ENCODE measurements at regions not wholly inside any gene's neighbourhood (a gene's known extent, or its start where the extent isn't known, plus 50 kb on each side); places are given as distances from the start of the nearest gene placed in this dataset.

- Histone ChIP-seq H3K4me3 (ENCODE audit: low read length in 2 of 2) (no peak overlapping the region), H3K27ac (ENCODE audit: low read length) (no peak overlapping the region), H3K36me3 (ENCODE audit: control insufficient read depth in 2 of 2, insufficient read depth in 2 of 2, low read length in 2 of 2) (no peaks in the 10 kb centered on the region), H3K27me3 (ENCODE audit: control insufficient read depth in 1 of 2, insufficient read depth in 2 of 2, low read length in 2 of 2) (no peaks in the 10 kb centered on the region), H3K9ac (ENCODE audit: low read length in 2 of 2) (no peak overlapping the region), H3K4me1 (ENCODE audit: control insufficient read depth, insufficient read depth, low read length) (no peaks in the 10 kb centered on the region), H3K9me3 (ENCODE audit: control insufficient read depth in 2 of 2, low read length in 2 of 2) (no peaks in the 10 kb centered on the region)
These were observed 362.6 kb downstream of the QKI start for GRCh38 chr6:163776906-163777686.

DNA sequence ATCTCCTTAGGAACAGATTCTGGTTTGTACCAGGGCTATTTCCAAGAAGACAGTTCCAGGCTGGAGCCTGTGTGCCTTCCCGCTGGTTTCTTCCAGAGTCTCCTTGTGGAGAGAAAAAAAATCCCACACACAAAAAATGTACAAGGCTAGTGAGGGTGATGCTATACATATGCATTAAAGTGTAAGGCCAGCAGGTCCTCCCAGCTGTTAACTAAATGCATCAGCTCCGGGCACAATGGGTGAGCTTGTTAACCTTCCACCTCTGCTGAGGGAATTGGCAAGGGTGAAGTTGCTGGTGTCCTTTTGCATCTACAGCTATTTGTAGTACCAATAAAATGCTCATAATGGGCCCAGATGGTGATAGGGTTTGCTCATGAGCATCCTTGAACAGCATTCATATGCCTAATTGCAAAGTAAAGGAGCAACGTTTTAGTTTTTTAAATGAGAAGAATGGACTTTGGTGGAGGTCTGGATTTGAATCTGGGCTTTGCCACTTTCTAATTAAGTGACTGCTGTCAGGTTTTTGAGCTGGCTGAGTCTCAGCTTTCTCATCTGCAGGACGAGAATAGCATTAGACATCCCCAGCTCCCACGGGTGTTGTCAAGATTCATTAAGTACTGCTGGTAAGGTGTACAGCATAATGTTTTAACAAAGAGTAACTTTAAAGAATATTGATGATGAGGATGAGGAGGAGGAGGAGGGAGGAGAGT lies 361.8 kb downstream of the QKI start:
- Histone ChIP-seq H3K36me3 (ENCODE audit: control insufficient read depth in 2 of 2, insufficient read depth in 2 of 2, low read length in 2 of 2) (no peaks in the 10 kb centered on the region), H3K4me3 (ENCODE audit: low read length in 2 of 2) (no peak overlapping the region), H3K27me3 (ENCODE audit: control insufficient read depth in 1 of 2, insufficient read depth in 2 of 2, low read length in 2 of 2) (no peaks in the 10 kb centered on the region), H3K9me3 (ENCODE audit: control insufficient read depth in 2 of 2, low read length in 2 of 2) (no peaks in the 10 kb centered on the region), H3K4me1 (ENCODE audit: control insufficient read depth, insufficient read depth, low read length) (no peaks in the 10 kb centered on the region), H3K27ac (ENCODE audit: low read length) (no peak overlapping the region), H3K9ac (ENCODE audit: low read length in 2 of 2) (no peak overlapping the region)

DNA sequence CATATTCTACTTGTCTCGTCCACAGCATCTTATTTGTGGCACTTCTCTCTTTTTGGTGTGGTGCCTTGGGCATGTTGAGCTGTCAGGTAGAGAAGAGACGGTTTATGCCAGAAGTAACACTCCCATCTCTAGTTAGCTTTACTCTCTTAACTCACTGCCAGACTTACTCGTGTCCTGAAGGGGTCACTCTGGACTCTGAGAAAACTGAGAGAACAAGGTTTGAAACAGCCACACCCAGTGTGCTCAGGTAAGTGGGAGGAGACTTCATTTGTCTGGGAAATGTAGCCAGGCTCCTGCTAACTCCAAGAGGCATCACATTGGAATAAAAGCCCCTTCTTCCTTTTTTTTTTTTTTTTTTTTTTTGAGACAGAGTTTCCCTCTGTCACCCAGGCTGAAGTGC lies 360.8 kb downstream of the QKI start:
- Histone ChIP-seq H3K9ac (ENCODE audit: low read length in 2 of 2) (no peak overlapping the region), H3K27me3 (ENCODE audit: control insufficient read depth in 1 of 2, insufficient read depth in 2 of 2, low read length in 2 of 2) (no peaks in the 10 kb centered on the region), H3K9me3 (ENCODE audit: control insufficient read depth in 2 of 2, low read length in 2 of 2) (no peaks in the 10 kb centered on the region), H3K4me1 (ENCODE audit: control insufficient read depth, insufficient read depth, low read length) (no peaks in the 10 kb centered on the region), H3K36me3 (ENCODE audit: control insufficient read depth in 2 of 2, insufficient read depth in 2 of 2, low read length in 2 of 2) (no peaks in the 10 kb centered on the region), H3K27ac (ENCODE audit: low read length) (no peak overlapping the region), H3K4me3 (ENCODE audit: low read length in 2 of 2) (no peak overlapping the region)

DNA sequence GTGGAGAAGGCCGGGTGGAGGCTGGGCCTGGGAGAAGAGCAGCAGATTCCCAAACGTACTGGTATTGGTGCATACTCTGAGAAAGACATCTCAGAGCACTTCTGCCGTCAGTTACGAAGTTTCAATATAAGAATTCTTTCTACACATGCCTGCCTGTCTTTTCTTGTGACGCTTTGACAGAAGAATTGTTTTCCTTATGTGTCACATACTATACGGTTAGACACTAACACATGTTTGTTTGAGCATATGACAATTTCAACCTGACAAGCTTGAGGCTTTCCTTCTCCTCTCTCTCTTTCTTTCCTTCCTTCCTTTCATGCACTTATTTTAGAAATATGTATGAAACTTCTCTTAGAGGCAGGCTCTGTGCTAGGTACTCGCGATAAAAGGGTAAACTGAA lies 360.0 kb downstream of the QKI start:
- H3K27ac ChIP-seq (ENCODE audit: low read length) = no peak overlapping the region
- no peaks in the 10 kb centered on the region for H3K27me3 ChIP-seq (ENCODE audit: control insufficient read depth in 1 of 2, insufficient read depth in 2 of 2, low read length in 2 of 2)
- H3K4me3 ChIP-seq (ENCODE audit: low read length in 2 of 2) = no peak overlapping the region
- H3K4me1 ChIP-seq (ENCODE audit: control insufficient read depth, insufficient read depth, low read length) = no peaks in the 10 kb centered on the region
- no peaks in the 10 kb centered on the region for H3K36me3 ChIP-seq (ENCODE audit: control insufficient read depth in 2 of 2, insufficient read depth in 2 of 2, low read length in 2 of 2)
- H3K9ac ChIP-seq (ENCODE audit: low read length in 2 of 2) = no peak overlapping the region
- no peaks in the 10 kb centered on the region for H3K9me3 ChIP-seq (ENCODE audit: control insufficient read depth in 2 of 2, low read length in 2 of 2)

DNA sequence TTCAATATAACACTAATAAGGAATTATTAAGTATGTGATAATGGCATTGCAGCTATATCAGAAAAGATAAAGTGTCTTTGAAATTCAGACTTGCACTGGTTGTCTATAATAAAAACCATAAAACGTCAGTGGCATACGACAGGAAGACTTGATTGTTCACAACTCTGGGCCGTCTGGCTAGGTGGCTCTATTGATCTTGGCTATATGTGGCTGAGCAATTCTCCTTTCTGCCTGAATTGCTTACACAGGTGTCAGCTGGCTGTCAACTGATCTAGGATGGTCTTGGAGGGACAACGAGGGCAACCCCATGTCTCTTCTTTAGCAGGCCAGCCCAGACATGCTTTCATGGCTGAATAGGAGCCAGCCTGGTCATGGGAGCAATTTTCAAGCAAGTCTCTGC lies 359.1 kb downstream of the QKI start:
- no peaks in the 10 kb centered on the region for H3K9me3 ChIP-seq (ENCODE audit: control insufficient read depth in 2 of 2, low read length in 2 of 2)
- no peak overlapping the region for H3K9ac ChIP-seq (ENCODE audit: low read length in 2 of 2)
- no peaks in the 10 kb centered on the region for H3K36me3 ChIP-seq (ENCODE audit: control insufficient read depth in 2 of 2, insufficient read depth in 2 of 2, low read length in 2 of 2)
- no peaks in the 10 kb centered on the region for H3K4me1 ChIP-seq (ENCODE audit: control insufficient read depth, insufficient read depth, low read length)
- H3K4me3 ChIP-seq (ENCODE audit: low read length in 2 of 2) = no peak overlapping the region
- H3K27ac ChIP-seq (ENCODE audit: low read length) = no peak overlapping the region
- H3K27me3 ChIP-seq (ENCODE audit: control insufficient read depth in 1 of 2, insufficient read depth in 2 of 2, low read length in 2 of 2) = no peaks in the 10 kb centered on the region

- no peak overlapping the region for H3K9ac ChIP-seq (ENCODE audit: low read length in 2 of 2)
- no peaks in the 10 kb centered on the region for H3K9me3 ChIP-seq (ENCODE audit: control insufficient read depth in 2 of 2, low read length in 2 of 2)
- no peak overlapping the region for H3K4me3 ChIP-seq (ENCODE audit: low read length in 2 of 2)
- H3K27me3 ChIP-seq (ENCODE audit: control insufficient read depth in 1 of 2, insufficient read depth in 2 of 2, low read length in 2 of 2) = no peaks in the 10 kb centered on the region
- H3K27ac ChIP-seq (ENCODE audit: low read length) = no peak overlapping the region
- no peaks in the 10 kb centered on the region for H3K36me3 ChIP-seq (ENCODE audit: control insufficient read depth in 2 of 2, insufficient read depth in 2 of 2, low read length in 2 of 2)
- H3K4me1 ChIP-seq (ENCODE audit: control insufficient read depth, insufficient read depth, low read length) = no peaks in the 10 kb centered on the region
These were observed 358.2 kb downstream of the QKI start for GRCh38 chr6:163772701-163773100.

DNA sequence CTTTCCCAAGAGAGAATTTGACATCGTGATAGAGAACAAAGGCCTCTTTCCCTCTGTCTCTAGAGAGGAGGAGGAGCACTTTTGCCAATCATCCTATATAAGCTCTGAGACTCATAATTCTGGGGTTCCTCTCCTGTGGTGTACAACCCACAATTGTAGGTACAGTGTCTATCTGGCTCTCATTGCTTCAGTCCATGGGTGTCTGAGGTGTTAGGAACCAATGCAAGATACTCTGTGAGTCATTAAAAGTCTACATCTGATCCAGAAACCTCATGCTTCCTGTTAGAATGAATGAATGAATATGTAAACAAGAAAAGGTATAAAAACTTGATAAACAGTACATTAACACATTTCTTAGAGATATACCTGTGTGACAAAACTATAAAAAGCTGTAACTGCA lies 356.7 kb downstream of the QKI start:
- no peak overlapping the region for H3K9ac ChIP-seq (ENCODE audit: low read length in 2 of 2)
- H3K4me3 ChIP-seq (ENCODE audit: low read length in 2 of 2) = no peak overlapping the region
- no peaks in the 10 kb centered on the region for H3K36me3 ChIP-seq (ENCODE audit: control insufficient read depth in 2 of 2, insufficient read depth in 2 of 2, low read length in 2 of 2)
- H3K9me3 ChIP-seq (ENCODE audit: control insufficient read depth in 2 of 2, low read length in 2 of 2) = no peaks in the 10 kb centered on the region
- H3K27me3 ChIP-seq (ENCODE audit: control insufficient read depth in 1 of 2, insufficient read depth in 2 of 2, low read length in 2 of 2) = no peaks in the 10 kb centered on the region
- no peak overlapping the region for H3K27ac ChIP-seq (ENCODE audit: low read length)
- H3K4me1 ChIP-seq (ENCODE audit: control insufficient read depth, insufficient read depth, low read length) = no peaks in the 10 kb centered on the region

- H3K27me3 ChIP-seq (ENCODE audit: control insufficient read depth in 1 of 2, insufficient read depth in 2 of 2, low read length in 2 of 2) = no peaks in the 10 kb centered on the region
- no peak overlapping the region for H3K9ac ChIP-seq (ENCODE audit: low read length in 2 of 2)
- H3K4me1 ChIP-seq (ENCODE audit: control insufficient read depth, insufficient read depth, low read length) = no peaks in the 10 kb centered on the region
- H3K36me3 ChIP-seq (ENCODE audit: control insufficient read depth in 2 of 2, insufficient read depth in 2 of 2, low read length in 2 of 2) = no peaks in the 10 kb centered on the region
- no peaks in the 10 kb centered on the region for H3K9me3 ChIP-seq (ENCODE audit: control insufficient read depth in 2 of 2, low read length in 2 of 2)
- H3K27ac ChIP-seq (ENCODE audit: low read length) = no peak overlapping the region
- H3K4me3 ChIP-seq (ENCODE audit: low read length in 2 of 2) = no peak overlapping the region
These were observed 354.4 kb downstream of the QKI start for GRCh38 chr6:163768905-163769304.

DNA sequence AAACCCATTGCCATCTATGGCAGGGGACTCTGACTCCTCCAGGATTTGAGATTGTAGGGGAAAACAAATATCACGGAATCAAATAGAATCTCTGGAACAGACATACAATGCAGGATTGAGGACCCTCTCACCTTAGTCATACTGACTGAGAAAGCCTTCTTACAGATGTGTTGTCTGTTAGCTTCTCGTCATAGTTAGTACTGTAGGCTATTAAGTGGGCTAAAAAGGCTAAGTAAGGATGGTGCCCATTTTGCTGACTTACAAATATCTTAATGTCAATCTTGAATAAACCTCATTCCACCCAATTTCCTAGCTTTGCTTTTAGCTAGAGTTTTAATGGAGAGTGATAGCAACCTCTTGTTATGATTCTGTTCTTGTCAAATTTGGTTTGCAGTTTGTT lies 352.4 kb downstream of the QKI start:
- no peak overlapping the region for H3K4me3 ChIP-seq (ENCODE audit: low read length in 2 of 2)
- no peaks in the 10 kb centered on the region for H3K4me1 ChIP-seq (ENCODE audit: control insufficient read depth, insufficient read depth, low read length)
- no peaks in the 10 kb centered on the region for H3K9me3 ChIP-seq (ENCODE audit: control insufficient read depth in 2 of 2, low read length in 2 of 2)
- H3K9ac ChIP-seq (ENCODE audit: low read length in 2 of 2) = no peak overlapping the region
- no peaks in the 10 kb centered on the region for H3K27me3 ChIP-seq (ENCODE audit: control insufficient read depth in 1 of 2, insufficient read depth in 2 of 2, low read length in 2 of 2)
- no peak overlapping the region for H3K27ac ChIP-seq (ENCODE audit: low read length)
- no peaks in the 10 kb centered on the region for H3K36me3 ChIP-seq (ENCODE audit: control insufficient read depth in 2 of 2, insufficient read depth in 2 of 2, low read length in 2 of 2)

- no peak overlapping the region for H3K27ac ChIP-seq (ENCODE audit: low read length)
These were observed 350.8 kb downstream of the QKI start for GRCh38 chr6:163765335-163765734.

DNA sequence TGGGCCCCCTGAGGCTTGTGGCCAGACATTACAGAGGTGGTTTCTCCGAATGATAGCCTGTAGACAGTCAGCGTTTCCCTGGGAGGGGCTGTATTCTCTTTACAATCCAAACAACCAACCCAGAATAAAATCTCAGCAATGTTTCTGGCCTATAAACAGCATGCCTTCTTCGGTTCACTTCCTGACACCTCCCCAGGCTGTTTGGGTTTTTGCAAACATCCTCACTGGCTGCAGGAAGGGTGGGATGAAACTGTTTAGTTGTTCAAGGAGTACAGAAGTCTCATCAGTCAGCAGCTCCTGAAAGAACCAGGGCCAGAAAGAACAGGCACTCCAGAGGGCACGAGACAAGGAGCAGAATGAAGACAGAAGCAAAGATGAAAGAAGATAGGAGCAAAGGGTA lies 350.0 kb downstream of the QKI start:
- no peaks in the 10 kb centered on the region for H3K9me3 ChIP-seq (ENCODE audit: control insufficient read depth in 2 of 2, low read length in 2 of 2)
- H3K4me3 ChIP-seq (ENCODE audit: low read length in 2 of 2) = peak overlapping the region in 1 of 2 donors; percentile 37
- H3K27ac ChIP-seq (ENCODE audit: low read length) = no peak overlapping the region
- peak overlapping the region in 1 of 2 donors; percentile 40 for H3K9ac ChIP-seq (ENCODE audit: low read length in 2 of 2)
- H3K27me3 ChIP-seq (ENCODE audit: control insufficient read depth in 1 of 2, insufficient read depth in 2 of 2, low read length in 2 of 2) = no peaks in the 10 kb centered on the region
- no peaks in the 10 kb centered on the region for H3K4me1 ChIP-seq (ENCODE audit: control insufficient read depth, insufficient read depth, low read length)
- H3K36me3 ChIP-seq (ENCODE audit: control insufficient read depth in 2 of 2, insufficient read depth in 2 of 2, low read length in 2 of 2) = no peaks in the 10 kb centered on the region

More at GRCh38 chr6:163765335-163765734, 350.8 kb downstream of the QKI start:
- Histone ChIP-seq H3K4me1 (ENCODE audit: control insufficient read depth, insufficient read depth, low read length) (no peaks in the 10 kb centered on the region), H3K9ac (ENCODE audit: low read length in 2 of 2) (no peak overlapping the region), H3K27me3 (ENCODE audit: control insufficient read depth in 1 of 2, insufficient read depth in 2 of 2, low read length in 2 of 2) (no peaks in the 10 kb centered on the region), H3K9me3 (ENCODE audit: control insufficient read depth in 2 of 2, low read length in 2 of 2) (no peaks in the 10 kb centered on the region), H3K4me3 (ENCODE audit: low read length in 2 of 2) (no peak overlapping the region), H3K36me3 (ENCODE audit: control insufficient read depth in 2 of 2, insufficient read depth in 2 of 2, low read length in 2 of 2) (no peaks in the 10 kb centered on the region)

Measured in stomach smooth muscle (tissue), 2 donors.